Tibial nerve (tissue), 4 donors: ENCODE measurements at regions not wholly inside any gene's neighbourhood (a gene's known extent, or its start where the extent isn't known, plus 50 kb on each side); places are given as distances from the start of the nearest gene placed in this dataset.

Experiments used
- EP300 ChIP-seq, 2 donors: sonication (generic); formaldehyde crosslinking; IDR thresholded peaks; one replicate each; pipeline ENCODE4 v1.6.1; 2017; ENCODE audit warnings: antibody characterized with exemption in 2 of 2, mild to moderate bottlenecking in 1 of 2
- POLR2A ChIP-seq, 2 donors: fragments of 450-650 bp; IDR thresholded peaks; one replicate each; pipeline ENCODE4 v1.6.1; 2017; ENCODE audit warnings: antibody characterized with exemption in 2 of 2, mild to moderate bottlenecking in 2 of 2, moderate library complexity in 2 of 2
- TF ChIP-seq, protein P1 (sequence below), 5 experiments: fragments of 200-600 bp in 3 of 5; fragments of 450-650 bp in 2 of 5; sonication (generic) in 3 of 5; IDR thresholded peaks; one replicate each; pipeline ENCODE4 v1.5.1; 2016 to 2019; ENCODE audit warnings: antibody characterized with exemption in 5 of 5, mild to moderate bottlenecking in 3 of 5, moderate library complexity in 2 of 5

DNA sequence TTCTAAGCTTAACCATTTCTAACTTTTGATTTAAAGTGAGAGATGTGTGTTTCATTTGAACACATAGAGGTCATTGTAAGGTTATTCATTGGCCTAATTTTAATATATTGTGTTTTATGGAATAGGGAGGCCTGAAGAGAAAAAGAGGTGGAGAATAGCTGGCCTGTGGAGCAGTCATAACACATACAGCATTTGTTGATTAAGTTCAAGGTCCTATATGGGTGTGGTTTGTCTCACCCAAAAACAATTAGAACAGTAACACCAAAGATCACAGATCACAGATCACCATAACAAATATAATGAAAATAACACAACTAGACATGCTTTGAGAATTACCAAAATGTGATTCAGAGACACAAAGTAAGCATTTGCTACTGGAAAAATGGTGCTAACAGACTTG lies 252.4 kb upstream of the SPOPL start:
- TF ChIP-seq, protein P1, sequence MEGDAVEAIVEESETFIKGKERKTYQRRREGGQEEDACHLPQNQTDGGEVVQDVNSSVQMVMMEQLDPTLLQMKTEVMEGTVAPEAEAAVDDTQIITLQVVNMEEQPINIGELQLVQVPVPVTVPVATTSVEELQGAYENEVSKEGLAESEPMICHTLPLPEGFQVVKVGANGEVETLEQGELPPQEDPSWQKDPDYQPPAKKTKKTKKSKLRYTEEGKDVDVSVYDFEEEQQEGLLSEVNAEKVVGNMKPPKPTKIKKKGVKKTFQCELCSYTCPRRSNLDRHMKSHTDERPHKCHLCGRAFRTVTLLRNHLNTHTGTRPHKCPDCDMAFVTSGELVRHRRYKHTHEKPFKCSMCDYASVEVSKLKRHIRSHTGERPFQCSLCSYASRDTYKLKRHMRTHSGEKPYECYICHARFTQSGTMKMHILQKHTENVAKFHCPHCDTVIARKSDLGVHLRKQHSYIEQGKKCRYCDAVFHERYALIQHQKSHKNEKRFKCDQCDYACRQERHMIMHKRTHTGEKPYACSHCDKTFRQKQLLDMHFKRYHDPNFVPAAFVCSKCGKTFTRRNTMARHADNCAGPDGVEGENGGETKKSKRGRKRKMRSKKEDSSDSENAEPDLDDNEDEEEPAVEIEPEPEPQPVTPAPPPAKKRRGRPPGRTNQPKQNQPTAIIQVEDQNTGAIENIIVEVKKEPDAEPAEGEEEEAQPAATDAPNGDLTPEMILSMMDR (IDR thresholded peaks at IDR 0.05), result no peak
- TF ChIP-seq POLR2A (IDR thresholded peaks at IDR 0.05) (no peak), EP300 (IDR thresholded peaks at IDR 0.05) (no peak)
